Heart right ventricle (tissue), 16 donors: ENCODE measurements at regions not wholly inside any gene's neighbourhood (a gene's known extent, or its start where the extent isn't known, plus 50 kb on each side); places are given as distances from the start of the nearest gene placed in this dataset.

ENCODE experiments used
- ATAC-seq, 8 donors: fragments of 200-7000 bp; cut with Tn5 transposase; one replicate each; pipeline ENCODE4 v1.9.1; 2020; ENCODE audit warnings: mild to moderate bottlenecking in 8 of 8, moderate library complexity in 8 of 8, moderate number of reproducible peaks in 1 of 8
- DNase-seq, 2 donors: peaks; one replicate each; pipeline ENCODE4 v3.0.0-alpha.2; 2020
- H3K27ac ChIP-seq, 10 donors: fragments of 200-600 bp; sonication (generic) in 2 of 10; one replicate each; pipeline versions ENCODE4 v1.5.0 to v1.8.0; 2020 to 2022; ENCODE audit warnings: mild to moderate bottlenecking in 3 of 10
- H3K27me3 ChIP-seq, 7 donors: fragments of 200-600 bp; one replicate each; pipeline ENCODE4 v1.8.0; 2021 to 2022; ENCODE audit warnings: mild to moderate bottlenecking in 2 of 7
- H3K36me3 ChIP-seq, 9 donors: fragments of 200-600 bp; sonication (generic) in 1 of 9; one replicate each; pipeline versions ENCODE4 v1.5.0 to v1.8.0; 2020 to 2022; ENCODE audit warnings: mild to moderate bottlenecking in 2 of 9
- H3K4me1 ChIP-seq, 9 donors: fragments of 200-600 bp; sonication (generic) in 1 of 9; one replicate each; pipeline versions ENCODE4 v1.5.0 to v1.8.0; 2020 to 2022; ENCODE audit warnings: mild to moderate bottlenecking in 4 of 9
- H3K4me3 ChIP-seq, 10 donors: fragments of 200-600 bp; sonication (generic) in 2 of 10; one replicate each; pipeline versions ENCODE4 v1.5.0 to v1.8.0; 2020 to 2022; ENCODE audit warnings: mild to moderate bottlenecking in 7 of 10, moderate library complexity in 2 of 10
- H3K9me3 ChIP-seq, 11 donors: fragments of 200-600 bp in 10 of 11; sonication (generic) in 2 of 11; one replicate each; pipeline versions ENCODE4 v1.5.0 to v1.8.0; 2013 to 2022; ENCODE audit warnings: mild to moderate bottlenecking in 2 of 11, control low read depth in 1 of 11, moderate library complexity in 1 of 11
- WGBS, 2 donors: extraction: QIAGEN DNeasy Blood & Tissue Kit; methylation state at CpG; one replicate each; pipeline ENCODE4 v1.1.7; 2013; ENCODE audit warnings: inconsistent platforms in 1 of 2; 5-methylcytosine and 5-hydroxymethylcytosine counted together
- intact Hi-C, 10 donors: fragments of 100-400 bp; cut with DNase I; formaldehyde crosslinking; loops; one replicate each; pipeline versions ENCODE4 v1.11.1 to v1.14.2; 2022
- TF ChIP-seq, protein P1 (sequence below), 9 donors: fragments of 200-600 bp; sonication (generic) in 2 of 9; IDR thresholded peaks; one replicate each; pipeline versions ENCODE4 v1.5.0 to v1.8.0; 2021 to 2022; ENCODE audit warnings: antibody characterized with exemption in 9 of 9, mild to moderate bottlenecking in 5 of 9, moderate library complexity in 1 of 9
- donor health status: Arrhythmogenic right ventricular cardiomyopathy.
- donor health status: ischemic (EF 13 %, LVEDD 7.1; RV severe dilation, severe dysfunction).
- donor health status: healthy with polysubstance abuse.
- donor health status: DM: no; HTN: yes; CAD: no.
- donor health status: DM: no; HTN: no; CAD: no.
- donor health status: ischemic (EF 25% LVEDD 6.9; RV normal size, moderate dysfunction).
- donor health status: ischemic (EF 25% LVEDD 5.7; RV mildly dilated, moderate dysfunction).
- donor health status: healthy.
- donor health status: DM: yes; HTN: yes; CAD: no.
- donor health status: Ischemic cardiomyopathy.
- donor health status: ischemic (EF 35%, LVEDD 5.7; RV mildly dilated, moderate dysfunction).
- donor health status: nonischemic (EF 11% LVEDD 7.7; RV severe dilation, severe dysfunction).
- donor health status: DM: yes; HTN: yes; CAD: no.
- donor health status: PGD.
- donor health status: ischemic (EF 29% LVEDD 5.4; RV normal size, mild dysfunction).
- donor health status: nonischemic (EF 23%, LVEDD 6.1; RV moderate dilation, normal function).

DNA sequence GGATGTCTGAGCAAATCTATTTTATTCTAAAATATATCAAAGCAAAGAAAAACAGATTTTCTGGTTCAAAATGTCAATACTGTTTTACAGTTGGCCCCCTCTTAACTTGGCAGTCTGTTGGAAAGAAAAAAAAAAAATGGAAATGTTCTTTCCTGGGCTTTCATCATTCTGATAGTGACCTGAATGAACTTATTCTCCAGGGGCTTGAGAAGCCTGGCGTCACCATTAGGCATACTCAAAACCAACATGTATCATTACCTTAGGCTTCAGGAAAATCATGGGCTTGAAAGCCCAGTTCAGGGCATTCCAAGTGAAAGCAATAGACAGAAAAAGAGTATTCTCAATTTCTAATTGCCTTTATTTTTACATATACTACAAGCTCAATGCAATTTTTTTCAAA lies 283.7 kb upstream of the PUM3 start:
- Histone ChIP-seq H3K9me3 (peaks cover 0 to under 1% (median 0%) of the 10 kb centered on the region in 11 donors), H3K27me3 (peaks cover 0 to 13% (median 0%) of the 10 kb centered on the region in 7 donors), H3K36me3 (no peaks in the 10 kb centered on the region), H3K27ac (no peak overlapping the region), H3K4me1 (peaks cover 0 to 2% (median 0%) of the 10 kb centered on the region in 9 donors), H3K4me3 (no peak overlapping the region)
- intact Hi-C loops, result no loop called here
- 47 to 67% methylated on average over 1 of the region's 1 CpG for WGBS, 2 donors
- TF ChIP-seq, protein P1, sequence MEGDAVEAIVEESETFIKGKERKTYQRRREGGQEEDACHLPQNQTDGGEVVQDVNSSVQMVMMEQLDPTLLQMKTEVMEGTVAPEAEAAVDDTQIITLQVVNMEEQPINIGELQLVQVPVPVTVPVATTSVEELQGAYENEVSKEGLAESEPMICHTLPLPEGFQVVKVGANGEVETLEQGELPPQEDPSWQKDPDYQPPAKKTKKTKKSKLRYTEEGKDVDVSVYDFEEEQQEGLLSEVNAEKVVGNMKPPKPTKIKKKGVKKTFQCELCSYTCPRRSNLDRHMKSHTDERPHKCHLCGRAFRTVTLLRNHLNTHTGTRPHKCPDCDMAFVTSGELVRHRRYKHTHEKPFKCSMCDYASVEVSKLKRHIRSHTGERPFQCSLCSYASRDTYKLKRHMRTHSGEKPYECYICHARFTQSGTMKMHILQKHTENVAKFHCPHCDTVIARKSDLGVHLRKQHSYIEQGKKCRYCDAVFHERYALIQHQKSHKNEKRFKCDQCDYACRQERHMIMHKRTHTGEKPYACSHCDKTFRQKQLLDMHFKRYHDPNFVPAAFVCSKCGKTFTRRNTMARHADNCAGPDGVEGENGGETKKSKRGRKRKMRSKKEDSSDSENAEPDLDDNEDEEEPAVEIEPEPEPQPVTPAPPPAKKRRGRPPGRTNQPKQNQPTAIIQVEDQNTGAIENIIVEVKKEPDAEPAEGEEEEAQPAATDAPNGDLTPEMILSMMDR (IDR thresholded peaks at IDR 0.05), result no peak
- DNase-seq (no peak), ATAC-seq (no peak)

DNA sequence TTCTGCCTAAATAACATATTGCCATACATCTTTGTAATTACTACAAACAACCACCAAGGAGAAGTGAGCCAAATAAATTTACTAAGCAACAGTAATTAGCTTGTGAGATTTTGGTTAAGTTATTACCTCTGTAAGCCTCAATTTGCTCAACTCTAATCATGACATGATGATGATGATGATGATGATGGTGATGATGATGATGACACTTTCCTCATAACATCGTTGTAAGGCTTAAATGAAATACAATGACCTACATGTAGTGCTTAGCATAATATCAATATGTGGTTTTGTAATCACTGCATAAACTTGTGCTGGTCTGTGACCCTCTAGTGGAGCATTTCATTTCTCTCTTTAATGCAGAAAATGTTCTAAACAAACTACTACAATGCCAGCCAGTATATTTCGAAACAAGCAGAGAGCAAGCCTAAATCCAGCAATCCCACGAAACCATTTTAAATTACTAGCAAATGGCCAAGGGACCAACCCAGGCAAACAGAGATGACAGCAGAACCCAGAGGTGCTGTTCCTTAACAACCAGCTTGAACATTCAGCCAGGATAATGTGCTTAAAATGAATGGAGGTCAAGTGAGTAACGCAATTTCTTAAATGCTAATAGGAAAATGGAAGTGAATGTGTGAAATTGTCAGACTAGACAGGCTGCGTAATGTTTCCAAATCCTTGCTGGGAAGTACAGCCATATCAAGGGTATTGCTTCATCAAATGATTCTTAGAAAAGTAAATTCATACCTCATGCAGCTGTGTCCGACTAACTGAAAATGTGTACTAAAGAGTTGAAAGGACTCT lies 281.9 kb upstream of the PUM3 start:
- Histone ChIP-seq H3K27ac (no peak overlapping the region), H3K4me1 (peaks cover 0 to 2% (median 0%) of the 10 kb centered on the region in 9 donors), H3K36me3 (no peaks in the 10 kb centered on the region), H3K27me3 (peaks cover 0 to 13% (median 0%) of the 10 kb centered on the region in 7 donors), H3K9me3 (no peaks in the 10 kb centered on the region), H3K4me3 (no peak overlapping the region)
- TF ChIP-seq, protein P1 (IDR thresholded peaks at IDR 0.05), result no peak
- DNase-seq, result no peak
- intact Hi-C loops, result no loop called here
- peak in 1 of 8 donors; percentile 31 for ATAC-seq
- WGBS, 2 donors, result 67 to 80% methylated on average over 6 of the region's 6 CpGs

DNA sequence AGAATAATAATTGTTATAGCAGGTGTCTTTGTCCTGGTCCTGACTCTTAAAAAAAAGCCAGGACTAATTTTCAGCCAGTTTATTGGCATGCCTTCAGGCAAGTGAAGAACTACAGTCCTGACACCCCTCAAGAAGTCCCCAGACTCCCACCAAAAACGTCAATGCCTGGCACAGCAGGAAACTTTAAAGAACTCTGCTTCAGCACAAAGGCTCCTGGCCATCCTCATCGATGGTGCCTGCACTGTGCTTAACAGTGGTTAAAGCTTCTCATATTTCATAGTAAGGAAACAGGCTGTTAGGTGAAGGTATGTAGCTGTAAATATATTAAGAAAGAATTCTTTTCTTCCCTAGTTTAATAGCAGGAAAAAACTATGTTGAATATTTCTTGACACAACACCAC lies 280.1 kb upstream of the PUM3 start:
- Histone ChIP-seq H3K4me3 (no peak overlapping the region), H3K4me1 (peaks cover 0 to 2% (median 0%) of the 10 kb centered on the region in 9 donors), H3K36me3 (no peaks in the 10 kb centered on the region), H3K27me3 (peaks cover 0 to 13% (median 0%) of the 10 kb centered on the region in 7 donors), H3K9me3 (no peaks in the 10 kb centered on the region), H3K27ac (no peak overlapping the region)
- no peak for ATAC-seq
- intact Hi-C loops, result no loop called here
- no peak for DNase-seq
- 8 to 10% methylated on average over 2 of the region's 2 CpGs for WGBS, 2 donors
- TF ChIP-seq, protein P1 (IDR thresholded peaks at IDR 0.05), result no peak

DNA sequence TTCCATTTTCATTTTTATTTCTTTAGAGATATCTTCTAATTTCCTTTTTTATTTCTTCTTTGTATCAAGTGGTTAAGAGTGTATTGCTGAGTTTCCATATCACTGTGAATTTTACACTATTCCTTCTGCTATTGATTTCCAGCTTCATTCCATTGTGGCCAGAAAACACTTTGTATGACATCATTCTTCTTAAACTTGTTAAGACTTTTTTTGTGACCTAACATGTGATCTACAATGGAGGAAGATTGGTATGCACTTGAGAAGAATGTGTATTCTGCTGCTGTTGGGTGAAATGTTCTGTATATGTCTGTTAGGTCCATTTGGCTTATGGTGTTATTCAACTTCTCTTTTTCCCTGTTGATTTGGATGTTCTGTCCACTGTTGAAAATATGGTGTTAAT lies 274.2 kb upstream of the PUM3 start:
- TF ChIP-seq, protein P1 (IDR thresholded peaks at IDR 0.05), result no peak
- intact Hi-C loops, result no loop called here
- H3K36me3 ChIP-seq, result no peaks in the 10 kb centered on the region
- peaks cover 0 to 25% (median 12%) of the 10 kb centered on the region in 11 donors for H3K9me3 ChIP-seq
- ATAC-seq, result no peak
- DNase-seq, result no peak
- no peaks in the 10 kb centered on the region for H3K4me1 ChIP-seq
- H3K4me3 ChIP-seq, result no peak overlapping the region
- H3K27ac ChIP-seq, result no peak overlapping the region
- H3K27me3 ChIP-seq, result peaks cover 0 to under 1% (median 0%) of the 10 kb centered on the region in 7 donors
